MM.1S (cell line): ENCODE measurements at regions not wholly inside any gene's neighbourhood (a gene's known extent, or its start where the extent isn't known, plus 50 kb on each side); places are given as distances from the start of the nearest gene placed in this dataset.

Experiments
- DNase-seq: peaks from one replicate; pipeline ENCODE4 v3.0.0-alpha.2; 2015
- H2AFZ ChIP-seq: fragments of 300-600 bp; sonication (generic); 2 replicates; pipeline ENCODE4 v1.6.0; 2016; ENCODE audit warnings: antibody characterized with exemption, low read length
- H3F3A ChIP-seq: fragments of 300-600 bp; sonication (generic); 2 replicates; pipeline ENCODE4 v1.6.1; 2016; ENCODE audit warnings: mild to moderate bottlenecking, antibody characterized with exemption, low read length, moderate library complexity, mixed read lengths; ENCODE audit not compliant: insufficient read depth
- H3K27ac ChIP-seq: fragments of 300-600 bp; sonication (generic); 2 replicates; pipeline ENCODE4 v1.5.1; 2016; ENCODE audit warnings: mild to moderate bottlenecking, low read length
- H3K27me3 ChIP-seq: fragments of 300-600 bp; sonication (generic); replicated peaks from 2 replicates; pipeline ENCODE4 v1.6.0; 2016; ENCODE audit warnings: low read length; ENCODE audit not compliant: insufficient read depth
- H3K36me3 ChIP-seq: fragments of 300-600 bp; sonication (generic); replicated peaks from 2 replicates; pipeline ENCODE4 v1.6.1; 2016; ENCODE audit warnings: mild to moderate bottlenecking, low read length, mixed read lengths; ENCODE audit not compliant: insufficient read depth
- H3K4me1 ChIP-seq: fragments of 300-600 bp; sonication (generic); 2 replicates; pipeline ENCODE4 v1.6.1; 2016; ENCODE audit warnings: low read length, mixed read lengths
- H3K4me2 ChIP-seq: fragments of 300-600 bp; sonication (generic); 2 replicates; pipeline ENCODE4 v1.6.0; 2016; ENCODE audit warnings: low read depth, low read length
- H3K4me3 ChIP-seq: fragments of 300-600 bp; sonication (generic); 2 replicates; pipeline ENCODE4 v1.5.1; 2016; ENCODE audit warnings: low read length, mixed read lengths
- H3K79me2 ChIP-seq: fragments of 300-600 bp; sonication (generic); 2 replicates; pipeline ENCODE4 v1.6.1; 2016; ENCODE audit warnings: mixed run types, low read length, mixed read lengths
- H3K9ac ChIP-seq: fragments of 300-600 bp; sonication (generic); 2 replicates; pipeline ENCODE4 v1.6.1; 2016; ENCODE audit warnings: low read length, mixed read lengths
- H3K9me2 ChIP-seq: fragments of 300-600 bp; sonication (generic); replicated peaks from 2 replicates; pipeline ENCODE4 v1.6.1; 2016; ENCODE audit warnings: mild to moderate bottlenecking, low read length, mixed read lengths; ENCODE audit not compliant: insufficient read depth
- H3K9me3 ChIP-seq: fragments of 300-600 bp; sonication (generic); replicated peaks from 2 replicates; pipeline ENCODE4 v1.6.1; 2016; ENCODE audit warnings: mild to moderate bottlenecking, low read length, mixed read lengths; ENCODE audit not compliant: insufficient read depth
- H4K20me1 ChIP-seq: fragments of 300-600 bp; sonication (generic); 2 replicates; pipeline ENCODE4 v1.6.1; 2016; ENCODE audit warnings: mild to moderate bottlenecking, low read length, moderate library complexity, mixed read lengths; ENCODE audit not compliant: insufficient read depth
- EZH2 ChIP-seq: fragments of 300-600 bp; sonication (generic); optimal IDR thresholded peaks from 2 replicates; pipeline ENCODE3; 2017; ENCODE audit warnings: low read depth, mild to moderate bottlenecking, antibody characterized with exemption, low read length, mixed read lengths
- EZH2phosphoT487 ChIP-seq: fragments of 300-600 bp; sonication (generic); IDR thresholded peaks from 2 replicates; pipeline ENCODE4 v1.6.1; 2018; ENCODE audit warnings: antibody characterized with exemption, low read length
- TF ChIP-seq, protein P1 (sequence below): fragments of 300-600 bp; sonication (generic); IDR thresholded peaks from 2 replicates; pipeline ENCODE4 v1.5.1; 2016; ENCODE audit warnings: antibody characterized with exemption, low read length, mixed read lengths

DNA sequence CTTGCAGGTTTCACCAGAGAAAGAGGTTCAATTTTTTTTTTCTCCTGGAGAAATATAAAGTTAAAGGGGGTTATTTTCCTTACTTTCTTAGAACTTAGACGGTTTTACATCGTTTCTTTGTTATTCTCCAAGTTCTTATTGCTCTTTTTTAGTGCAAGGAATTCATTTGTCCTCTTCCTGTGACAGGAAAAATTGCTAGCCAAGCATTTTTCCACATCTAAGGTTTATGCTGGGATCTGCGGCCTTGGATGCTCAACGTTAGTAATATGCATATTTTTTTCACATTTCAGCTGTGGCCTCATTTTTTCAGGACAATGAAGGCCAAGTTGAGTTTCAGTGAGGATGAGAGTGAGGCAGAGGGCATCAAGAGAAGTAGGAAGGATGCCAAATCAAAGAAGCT lies 948.9 kb downstream of the PCDH19 start:
- Histone ChIP-seq H3F3A (no peaks in the 10 kb centered on the region), H3K79me2 (no peaks in the 10 kb centered on the region), H3K36me3 (no peaks in the 10 kb centered on the region), H3K4me1 (no peaks in the 10 kb centered on the region), H3K4me3 (no peak overlapping the region), H3K27me3 (no peaks in the 10 kb centered on the region), H3K27ac (no peak overlapping the region), H3K9ac (no peak overlapping the region), H2AFZ (no peak overlapping the region), H3K9me3 (no peaks in the 10 kb centered on the region), H3K9me2 (no peaks in the 10 kb centered on the region), H4K20me1 (no peaks in the 10 kb centered on the region), H3K4me2 (no peak overlapping the region)
- TF ChIP-seq EZH2: no peak
- TF ChIP-seq EZH2phosphoT487: no peak
- TF ChIP-seq, protein P1, sequence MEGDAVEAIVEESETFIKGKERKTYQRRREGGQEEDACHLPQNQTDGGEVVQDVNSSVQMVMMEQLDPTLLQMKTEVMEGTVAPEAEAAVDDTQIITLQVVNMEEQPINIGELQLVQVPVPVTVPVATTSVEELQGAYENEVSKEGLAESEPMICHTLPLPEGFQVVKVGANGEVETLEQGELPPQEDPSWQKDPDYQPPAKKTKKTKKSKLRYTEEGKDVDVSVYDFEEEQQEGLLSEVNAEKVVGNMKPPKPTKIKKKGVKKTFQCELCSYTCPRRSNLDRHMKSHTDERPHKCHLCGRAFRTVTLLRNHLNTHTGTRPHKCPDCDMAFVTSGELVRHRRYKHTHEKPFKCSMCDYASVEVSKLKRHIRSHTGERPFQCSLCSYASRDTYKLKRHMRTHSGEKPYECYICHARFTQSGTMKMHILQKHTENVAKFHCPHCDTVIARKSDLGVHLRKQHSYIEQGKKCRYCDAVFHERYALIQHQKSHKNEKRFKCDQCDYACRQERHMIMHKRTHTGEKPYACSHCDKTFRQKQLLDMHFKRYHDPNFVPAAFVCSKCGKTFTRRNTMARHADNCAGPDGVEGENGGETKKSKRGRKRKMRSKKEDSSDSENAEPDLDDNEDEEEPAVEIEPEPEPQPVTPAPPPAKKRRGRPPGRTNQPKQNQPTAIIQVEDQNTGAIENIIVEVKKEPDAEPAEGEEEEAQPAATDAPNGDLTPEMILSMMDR: no peak
- DNase-seq: no peak

DNA sequence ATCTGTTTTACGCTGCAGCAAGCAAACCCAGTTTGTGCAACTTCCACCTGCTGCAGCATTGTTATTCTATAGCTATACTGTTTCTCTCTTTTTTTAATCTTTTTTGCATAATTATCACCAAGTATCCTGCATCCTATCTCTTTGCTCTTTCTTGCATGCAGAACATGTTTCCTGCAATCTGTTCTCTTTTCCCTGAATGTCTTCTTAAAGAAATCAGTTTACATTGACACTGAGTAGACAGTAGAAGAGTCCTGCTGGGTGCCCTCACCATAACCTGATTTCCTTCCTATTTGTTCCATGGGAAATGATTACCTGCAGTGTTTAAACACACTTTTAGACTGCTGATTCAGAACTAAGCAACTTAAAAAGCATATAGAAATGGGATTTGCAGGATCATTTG lies 964.7 kb downstream of the PCDH19 start:
- no peaks in the 10 kb centered on the region for H3K9me3 ChIP-seq
- no peaks in the 10 kb centered on the region for H3K27me3 ChIP-seq

DNA sequence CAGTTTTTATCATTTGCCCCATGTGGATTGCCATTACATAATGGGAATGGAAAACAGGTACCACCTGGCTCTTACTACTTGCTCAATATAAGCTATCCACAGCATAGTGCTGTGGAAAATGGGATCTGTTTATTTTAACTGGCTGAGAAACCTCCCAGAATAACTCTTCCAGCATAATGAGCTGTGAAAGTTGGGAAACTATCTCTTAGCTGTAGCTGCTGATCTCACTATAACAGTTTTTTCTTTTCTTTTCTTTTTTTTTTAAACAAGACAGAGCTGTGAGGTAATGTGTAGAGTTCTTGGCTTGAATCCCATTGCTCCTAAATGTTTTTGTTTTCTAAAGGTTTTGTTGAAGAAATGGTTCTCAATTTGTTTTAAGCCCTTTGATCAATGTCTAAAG lies 988.3 kb downstream of the PCDH19 start:
- no peaks in the 10 kb centered on the region for H3K9me2 ChIP-seq
- no peak overlapping the region for H3K4me3 ChIP-seq
- no peaks in the 10 kb centered on the region for H3K27me3 ChIP-seq
- H3K4me2 ChIP-seq: no peak overlapping the region
- H3F3A ChIP-seq: no peaks in the 10 kb centered on the region
- no peak for DNase-seq
- H3K4me1 ChIP-seq: no peaks in the 10 kb centered on the region
- H3K36me3 ChIP-seq: no peaks in the 10 kb centered on the region
- H3K79me2 ChIP-seq: no peaks in the 10 kb centered on the region
- H3K27ac ChIP-seq: no peak overlapping the region
- no peak overlapping the region for H2AFZ ChIP-seq
- TF ChIP-seq EZH2phosphoT487: no peak
- TF ChIP-seq, protein P1: no peak
- TF ChIP-seq EZH2: no peak
- H3K9ac ChIP-seq: no peak overlapping the region
- no peaks in the 10 kb centered on the region for H3K9me3 ChIP-seq
- no peaks in the 10 kb centered on the region for H4K20me1 ChIP-seq

More for the DNA sequence above, 964.7 kb downstream of the PCDH19 start:
- no peak for TF ChIP-seq EZH2phosphoT487
- no peak for TF ChIP-seq EZH2
- TF ChIP-seq, protein P1: no peak
- Histone ChIP-seq H2AFZ (no peak overlapping the region), H3K36me3 (no peaks in the 10 kb centered on the region), H3K9me2 (no peaks in the 10 kb centered on the region), H3F3A (no peaks in the 10 kb centered on the region), H3K9ac (no peak overlapping the region), H3K4me1 (no peaks in the 10 kb centered on the region), H3K27ac (no peak overlapping the region), H3K79me2 (no peaks in the 10 kb centered on the region), H4K20me1 (no peaks in the 10 kb centered on the region), H3K4me3 (no peak overlapping the region), H3K4me2 (no peak overlapping the region)
- no peak for DNase-seq
